ENCODE measurements at regions not wholly inside any gene's neighbourhood (a gene's known extent, or its start where the extent isn't known, plus 50 kb on each side); places are given as distances from the start of the nearest gene placed in this dataset.
"Not testable (repeated sequence)": the region's sequence is repeated elsewhere in the genome, so short reads cannot be mapped to it uniquely, and the experiment has no call there.

GRCh38 chr2:146984014-146984413, 860.8 kb upstream of the ACVR2A start:
- no peak for DNase-seq (ENCODE audit: low read depth in 2 of 2)

GRCh38 chr2:146982393-146982846, 862.4 kb upstream of the ACVR2A start:
- DNase-seq (ENCODE audit: low read depth in 2 of 2), result no peak

- DNase-seq (ENCODE audit: low read depth in 2 of 2), result no peak
Observed at GRCh38 chr2:146981921-146982320, 862.9 kb upstream of the ACVR2A start.

GRCh38 chr2:146979746-146980145, 865.1 kb upstream of the ACVR2A start:
- no peak for DNase-seq (ENCODE audit: low read depth in 2 of 2)

GRCh38 chr2:146978577-146979555, 866.0 kb upstream of the ACVR2A start:
- DNase-seq (ENCODE audit: low read depth in 2 of 2), result no peak

GRCh38 chr2:146970981-146971380, 873.8 kb upstream of the ACVR2A start:
- DNase-seq (ENCODE audit: low read depth in 2 of 2), result not testable (repeated sequence)

GRCh38 chr2:146969703-146970102, 875.1 kb upstream of the ACVR2A start:
- DNase-seq (ENCODE audit: low read depth in 2 of 2), result not testable (repeated sequence)

- DNase-seq (ENCODE audit: low read depth in 2 of 2), result no peak
Observed at GRCh38 chr2:146964494-146964893, 880.3 kb upstream of the ACVR2A start.

- DNase-seq (ENCODE audit: low read depth in 2 of 2), result no peak
Observed at GRCh38 chr2:146954544-146954943, 890.3 kb upstream of the ACVR2A start.

- DNase-seq (ENCODE audit: low read depth in 2 of 2), result no peak
Observed at GRCh38 chr2:146952696-146953095, 892.1 kb upstream of the ACVR2A start.

- DNase-seq (ENCODE audit: low read depth in 2 of 2), result no peak
Observed at GRCh38 chr2:146950911-146951310, 893.9 kb upstream of the ACVR2A start.

GRCh38 chr2:146950361-146950760, 894.5 kb upstream of the ACVR2A start:
- DNase-seq (ENCODE audit: low read depth in 2 of 2), result no peak

GRCh38 chr2:146949400-146949799, 895.4 kb upstream of the ACVR2A start:
- DNase-seq (ENCODE audit: low read depth in 2 of 2), result no peak

- DNase-seq (ENCODE audit: low read depth in 2 of 2), result no peak
Observed at GRCh38 chr2:146944601-146945000, 900.2 kb upstream of the ACVR2A start.

GRCh38 chr2:146939991-146940685, 904.7 kb upstream of the ACVR2A start:
- peak in 1 of 2 donors; percentile 36 for DNase-seq (ENCODE audit: low read depth in 2 of 2)

- no peak for DNase-seq (ENCODE audit: low read depth in 2 of 2)
Observed at GRCh38 chr2:146934921-146935320, 909.9 kb upstream of the ACVR2A start.

- no peak for DNase-seq (ENCODE audit: low read depth in 2 of 2)
Observed at GRCh38 chr2:146931109-146931508, 913.7 kb upstream of the ACVR2A start.

- peak; percentile 45 to 68 for DNase-seq (ENCODE audit: low read depth in 2 of 2)
Observed at GRCh38 chr2:146927080-146927711, 917.6 kb upstream of the ACVR2A start.

- no peak for DNase-seq (ENCODE audit: low read depth in 2 of 2)
Observed at GRCh38 chr2:146918280-146918679, 926.5 kb upstream of the ACVR2A start.

GRCh38 chr2:146917431-146918042, 927.3 kb upstream of the ACVR2A start:
- no peak for DNase-seq (ENCODE audit: low read depth in 2 of 2)

- DNase-seq (ENCODE audit: low read depth in 2 of 2), result no peak
Observed at GRCh38 chr2:146916914-146917313, 927.9 kb upstream of the ACVR2A start.

GRCh38 chr2:146913476-146913875, 931.4 kb upstream of the ACVR2A start:
- no peak for DNase-seq (ENCODE audit: low read depth in 2 of 2)

Data from lung microvascular endothelial cell (primary cell).